ENCODE measurements at regions not wholly inside any gene's neighbourhood (a gene's known extent, or its start where the extent isn't known, plus 50 kb on each side); places are given as distances from the start of the nearest gene placed in this dataset.
A peak's percentile ranks its signal among the peaks of the same experiment; 100 is the strongest.

GRCh38 chr7:3197567-3198213 is 103.4 kb upstream of the SDK1 start:
- H3K9me2 ChIP-seq (replicated peaks; ENCODE audit: insufficient read depth) = no peaks in the 10 kb centered on the region
- WGBS (ENCODE audit: low lambda C conversion rate, missing lambda C conversion rate) = 73% methylated on average over 11 of the region's 11 CpGs
- H3K36me3 ChIP-seq (replicated peaks; ENCODE audit: insufficient read depth, low read depth) = no peaks in the 10 kb centered on the region
- no peak overlapping the region for H2AFZ ChIP-seq
- DNase-seq (ENCODE audit: low spot score) = no peak
- H3K27ac ChIP-seq = no peak overlapping the region
- H3K9me3 ChIP-seq (ENCODE audit: low read depth) = no peaks in the 10 kb centered on the region
- H3K79me2 ChIP-seq = no peaks in the 10 kb centered on the region
- H3K27me3 ChIP-seq = no peaks in the 10 kb centered on the region
- no peak overlapping the region for H3K4me2 ChIP-seq
- TF ChIP-seq EZH2 (IDR thresholded peaks at IDR 0.05; ENCODE audit: borderline replicate concordance) (no peak), CTCF (IDR thresholded peaks at IDR 0.05; ENCODE audit: poor library complexity) (no peak), EZH2phosphoT487 (IDR thresholded peaks at IDR 0.05; ENCODE audit: low read depth, severe bottlenecking, unreplicated experiment) (no peak)
- no peaks in the 10 kb centered on the region for H3K4me1 ChIP-seq (ENCODE audit: insufficient read depth)
- no peaks in the 10 kb centered on the region for H4K20me1 ChIP-seq (ENCODE audit: insufficient read depth, poor library complexity, severe bottlenecking)
- H3K4me3 ChIP-seq = no peak overlapping the region

GRCh38 chr7:3198316-3198715 is 102.7 kb upstream of the SDK1 start:
- H3K9me3 ChIP-seq (ENCODE audit: low read depth) = no peaks in the 10 kb centered on the region
- no peak for DNase-seq (ENCODE audit: low spot score)
- H3K4me3 ChIP-seq = no peak overlapping the region
- TF ChIP-seq EZH2phosphoT487 (IDR thresholded peaks at IDR 0.05; ENCODE audit: low read depth, severe bottlenecking, unreplicated experiment) (no peak), CTCF (IDR thresholded peaks at IDR 0.05; ENCODE audit: poor library complexity) (no peak)
- no peaks in the 10 kb centered on the region for H3K27me3 ChIP-seq
- H3K79me2 ChIP-seq = no peaks in the 10 kb centered on the region
- H3K27ac ChIP-seq = no peak overlapping the region
- H2AFZ ChIP-seq = no peak overlapping the region
- H4K20me1 ChIP-seq (ENCODE audit: insufficient read depth, poor library complexity, severe bottlenecking) = no peaks in the 10 kb centered on the region
- no peaks in the 10 kb centered on the region for H3K36me3 ChIP-seq (replicated peaks; ENCODE audit: insufficient read depth, low read depth)
- no peaks in the 10 kb centered on the region for H3K9me2 ChIP-seq (replicated peaks; ENCODE audit: insufficient read depth)
- no peaks in the 10 kb centered on the region for H3K4me1 ChIP-seq (ENCODE audit: insufficient read depth)
- no peak overlapping the region for H3K4me2 ChIP-seq

DNA sequence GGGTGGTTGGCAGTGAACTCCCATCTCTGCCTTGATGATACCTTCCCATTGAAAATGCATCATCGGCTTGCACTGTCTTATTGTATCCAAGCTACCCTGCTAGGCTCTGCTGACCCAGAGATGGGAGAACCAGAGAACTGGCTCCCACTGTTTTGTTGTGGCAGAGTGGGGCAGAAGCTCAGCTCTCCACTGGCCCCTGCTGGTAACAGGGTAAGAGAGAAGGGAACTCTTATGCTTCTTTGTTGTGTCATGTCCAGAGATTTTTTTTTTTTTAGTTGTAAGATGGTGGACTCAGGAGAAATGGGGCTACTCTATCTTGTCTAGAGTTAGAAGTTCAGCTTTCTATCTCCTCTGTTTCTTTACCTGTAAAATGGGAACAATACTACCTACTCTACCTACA is 100.5 kb upstream of the SDK1 start:
- WGBS (ENCODE audit: low lambda C conversion rate, missing lambda C conversion rate) = 94% methylated on average over 1 of the region's 1 CpG
- peak; percentile 35 for DNase-seq (ENCODE audit: low spot score)
- TF ChIP-seq EZH2 (IDR thresholded peaks at IDR 0.05; ENCODE audit: borderline replicate concordance) (no peak), CTCF (IDR thresholded peaks at IDR 0.05; ENCODE audit: poor library complexity) (peak; percentile 36), EZH2phosphoT487 (IDR thresholded peaks at IDR 0.05; ENCODE audit: low read depth, severe bottlenecking, unreplicated experiment) (no peak)

DNA sequence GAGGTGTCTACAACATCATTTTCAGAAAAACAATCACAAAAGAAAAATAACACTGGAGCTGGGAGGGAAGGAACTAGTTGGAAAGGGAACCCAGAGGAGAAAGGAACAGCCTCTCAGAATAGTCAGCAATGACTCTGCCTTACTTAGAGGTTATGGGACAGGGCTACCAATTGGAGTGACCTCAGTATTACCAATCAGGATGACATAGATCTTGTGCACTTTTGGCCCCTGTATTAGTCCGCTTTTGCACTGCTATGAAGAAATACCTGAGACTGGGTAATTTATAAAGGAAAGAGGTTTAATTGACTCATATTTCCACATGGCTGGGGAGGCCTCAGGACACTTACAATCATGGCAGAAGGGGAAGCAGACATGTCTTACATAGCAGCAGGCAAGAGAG is 99.7 kb upstream of the SDK1 start:
- Histone ChIP-seq H3K4me1 (ENCODE audit: insufficient read depth) (no peaks in the 10 kb centered on the region), H3K4me2 (no peak overlapping the region), H3K27ac (no peak overlapping the region), H3K27me3 (no peaks in the 10 kb centered on the region), H2AFZ (no peak overlapping the region), H3K36me3 (replicated peaks; ENCODE audit: insufficient read depth, low read depth) (no peaks in the 10 kb centered on the region), H3K9me3 (ENCODE audit: low read depth) (no peaks in the 10 kb centered on the region), H3K4me3 (no peak overlapping the region), H4K20me1 (ENCODE audit: insufficient read depth, poor library complexity, severe bottlenecking) (no peaks in the 10 kb centered on the region), H3K79me2 (no peaks in the 10 kb centered on the region), H3K9me2 (replicated peaks; ENCODE audit: insufficient read depth) (no peaks in the 10 kb centered on the region)
- DNase-seq (ENCODE audit: low spot score) = no peak
- TF ChIP-seq EZH2phosphoT487 (IDR thresholded peaks at IDR 0.05; ENCODE audit: low read depth, severe bottlenecking, unreplicated experiment) = no peak
- TF ChIP-seq EZH2 (IDR thresholded peaks at IDR 0.05; ENCODE audit: borderline replicate concordance) = no peak
- no peak for TF ChIP-seq CTCF (IDR thresholded peaks at IDR 0.05; ENCODE audit: poor library complexity)
- 85% methylated on average over 1 of the region's 1 CpG for WGBS (ENCODE audit: low lambda C conversion rate, missing lambda C conversion rate)

More for the DNA sequence above, 100.5 kb upstream of the SDK1 start:
- Histone ChIP-seq H3K9me3 (ENCODE audit: low read depth) (no peaks in the 10 kb centered on the region), H3K4me1 (ENCODE audit: insufficient read depth) (no peaks in the 10 kb centered on the region), H4K20me1 (ENCODE audit: insufficient read depth, poor library complexity, severe bottlenecking) (no peaks in the 10 kb centered on the region), H3K4me3 (no peak overlapping the region), H3K9me2 (replicated peaks; ENCODE audit: insufficient read depth) (no peaks in the 10 kb centered on the region), H3K27ac (no peak overlapping the region), H3K36me3 (replicated peaks; ENCODE audit: insufficient read depth, low read depth) (no peaks in the 10 kb centered on the region), H2AFZ (no peak overlapping the region), H3K79me2 (no peaks in the 10 kb centered on the region), H3K4me2 (no peak overlapping the region), H3K27me3 (no peaks in the 10 kb centered on the region)
